ENCODE measurements at regions not wholly inside any gene's neighbourhood (a gene's known extent, or its start where the extent isn't known, plus 50 kb on each side); places are given as distances from the start of the nearest gene placed in this dataset.
A peak's percentile ranks its signal among the peaks of the same experiment; 100 is the strongest.

- Mint-ChIP-seq H3K36me3 (ENCODE audit: low read depth) (no peaks in the 10 kb centered on the region), H3K9me3 (no peaks in the 10 kb centered on the region), H3K27me3 (ENCODE audit: insufficient read depth, low read depth, poor library complexity) (peaks cover 10% of the 10 kb centered on the region), H3K4me3 (no peak overlapping the region), H3K27ac (no peak overlapping the region), H3K4me1 (peaks cover 6% of the 10 kb centered on the region)
- Histone ChIP-seq H3K9me2 (ENCODE audit: insufficient read depth) (no peaks in the 10 kb centered on the region), H3K4me1 (ENCODE audit: insufficient read depth) (no peaks in the 10 kb centered on the region), H3K27ac (ENCODE audit: low read depth) (no peak overlapping the region), H3K4me2 (no peak overlapping the region), H3K36me3 (ENCODE audit: insufficient read depth) (no peaks in the 10 kb centered on the region), H4K20me1 (replicated peaks; ENCODE audit: insufficient read depth) (no peaks in the 10 kb centered on the region), H2AFZ (peak overlapping the region; percentile 67), H3F3A (replicated peaks; ENCODE audit: low read depth) (no peaks in the 10 kb centered on the region), H3K4me3 (no peak overlapping the region), H3K27me3 (ENCODE audit: insufficient read depth) (peaks cover 3% of the 10 kb centered on the region; the same call in 1 of the 2 replicates), H3K79me2 (replicated peaks; ENCODE audit: insufficient read depth) (no peaks in the 10 kb centered on the region)
- TF ChIP-seq JUNB (IDR thresholded peaks at IDR 0.05; ENCODE audit: unreplicated experiment), result no peak
- no peak for TF ChIP-seq NANOG (IDR thresholded peaks at IDR 0.05; ENCODE audit: borderline replicate concordance)
- TF ChIP-seq ZNF331 (CRISPR knock-in tag; IDR thresholded peaks at IDR 0.05; ENCODE audit: low read depth), result no peak
- no peak for TF ChIP-seq CTCF (conservative IDR thresholded peaks at IDR 0.05; ENCODE audit: low read depth in 2 of 2)
- ATAC-seq (no peak), DNase-seq (ENCODE audit: low spot score) (no peak)
These were observed 138.6 kb upstream of the CPEB2 start for GRCh38 chr4:14863418-14864364.

GRCh38 chr4:14864365-14865030 is 137.8 kb upstream of the CPEB2 start:
- H3K4me1 Mint-ChIP-seq, result peaks cover 9% of the 10 kb centered on the region
- peaks cover 3% of the 10 kb centered on the region; the same call in 1 of the 2 replicates for H3K27me3 ChIP-seq (ENCODE audit: insufficient read depth)
- no peak for DNase-seq (ENCODE audit: low spot score)
- H3K4me3 Mint-ChIP-seq, result no peak overlapping the region
- H3F3A ChIP-seq (replicated peaks; ENCODE audit: low read depth), result no peaks in the 10 kb centered on the region
- no peaks in the 10 kb centered on the region for H3K4me1 ChIP-seq (ENCODE audit: insufficient read depth)
- H3K4me3 ChIP-seq, result no peak overlapping the region
- H3K9me3 Mint-ChIP-seq, result no peaks in the 10 kb centered on the region
- no peaks in the 10 kb centered on the region for H3K79me2 ChIP-seq (replicated peaks; ENCODE audit: insufficient read depth)
- no peak overlapping the region for H3K27ac ChIP-seq (ENCODE audit: low read depth)
- no peaks in the 10 kb centered on the region for H3K9me2 ChIP-seq (ENCODE audit: insufficient read depth)
- H4K20me1 ChIP-seq (replicated peaks; ENCODE audit: insufficient read depth), result no peaks in the 10 kb centered on the region
- no peak overlapping the region; the same call in 1 of the 2 replicates for H2AFZ ChIP-seq
- no peak for ATAC-seq
- H3K36me3 ChIP-seq (ENCODE audit: insufficient read depth), result no peaks in the 10 kb centered on the region
- peaks cover 10% of the 10 kb centered on the region for H3K27me3 Mint-ChIP-seq (ENCODE audit: insufficient read depth, low read depth, poor library complexity)
- H3K4me2 ChIP-seq, result no peak overlapping the region
- H3K36me3 Mint-ChIP-seq (ENCODE audit: low read depth), result no peaks in the 10 kb centered on the region
- no peak overlapping the region for H3K27ac Mint-ChIP-seq
- TF ChIP-seq EZH2phosphoT487 (IDR thresholded peaks at IDR 0.05; ENCODE audit: unreplicated experiment) (no peak), ETS1 (IDR thresholded peaks at IDR 0.05) (no peak), NANOG (IDR thresholded peaks at IDR 0.05; ENCODE audit: borderline replicate concordance) (no peak), ZNF462 (CRISPR knock-in tag; IDR thresholded peaks at IDR 0.05) (no peak), POLR2AphosphoS5 (IDR thresholded peaks at IDR 0.05; ENCODE audit: low read depth) (no peak), JUNB (IDR thresholded peaks at IDR 0.05; ENCODE audit: unreplicated experiment) (no peak), CREB1 (CRISPR knock-in tag; IDR thresholded peaks at IDR 0.05; ENCODE audit: low read depth) (no peak)

Data from GM23338 (cell line).